Activated T-cell treated with anti-CD3 and anti-CD28 coated beads for 48 hours (primary cell): ENCODE measurements at regions not wholly inside any gene's neighbourhood (a gene's known extent, or its start where the extent isn't known, plus 50 kb on each side); places are given as distances from the start of the nearest gene placed in this dataset.

Experiments
- DNase-seq: peaks from one replicate; pipeline ENCODE4 v3.0.0-alpha.2; 2020; ENCODE audit warnings: low read depth

- no peak for DNase-seq
Measured at GRCh38 chr5:112657804-112658203, 79.9 kb upstream of the APC start.

- DNase-seq, result no peak
Measured at GRCh38 chr5:112660359-112660758, 77.3 kb upstream of the APC start.

GRCh38 chr5:112663146-112663545 is 74.5 kb upstream of the APC start:
- DNase-seq, result no peak

GRCh38 chr5:112668016-112668415 is 69.7 kb upstream of the APC start:
- DNase-seq, result no peak

- no peak for DNase-seq
Measured at GRCh38 chr5:112668911-112669310, 68.8 kb upstream of the APC start.

GRCh38 chr5:112669328-112669963 is 68.2 kb upstream of the APC start:
- no peak for DNase-seq

GRCh38 chr5:112671687-112672086 is 66.0 kb upstream of the APC start:
- DNase-seq, result no peak

GRCh38 chr5:112681481-112681908 is 56.2 kb upstream of the APC start:
- DNase-seq, result no peak

GRCh38 chr5:112682621-112683061 is 55.0 kb upstream of the APC start:
- DNase-seq, result no peak

- no peak for DNase-seq
Measured at GRCh38 chr5:112684121-112684520, 53.6 kb upstream of the APC start.

GRCh38 chr5:112684737-112685136 is 52.9 kb upstream of the APC start:
- DNase-seq, result no peak

- no peak for DNase-seq
Measured at GRCh38 chr5:112685386-112685785, 52.3 kb upstream of the APC start.

GRCh38 chr5:112685931-112686330 is 51.8 kb upstream of the APC start:
- no peak for DNase-seq

- no peak for DNase-seq
Measured at GRCh38 chr5:112686675-112687074, 51.0 kb upstream of the APC start.

GRCh38 chr5:112687306-112687705 is 50.4 kb upstream of the APC start:
- DNase-seq, result no peak
